ENCODE measurements at regions not wholly inside any gene's neighbourhood (a gene's known extent, or its start where the extent isn't known, plus 50 kb on each side); places are given as distances from the start of the nearest gene placed in this dataset.
A peak's percentile ranks its signal among the peaks of the same experiment; 100 is the strongest.

GRCh38 chr10:31754803-31755624 lies 173.6 kb downstream of the ARHGAP12 start:
- H3K4me3 ChIP-seq (ENCODE audit: low read length): no peak overlapping the region
- TF ChIP-seq CTCF (IDR thresholded peaks at IDR 0.05; ENCODE audit: insufficient read depth, low read depth, low read length, missing control alignments): no peak
- no peak for DNase-seq (ENCODE audit: low read depth)

DNA sequence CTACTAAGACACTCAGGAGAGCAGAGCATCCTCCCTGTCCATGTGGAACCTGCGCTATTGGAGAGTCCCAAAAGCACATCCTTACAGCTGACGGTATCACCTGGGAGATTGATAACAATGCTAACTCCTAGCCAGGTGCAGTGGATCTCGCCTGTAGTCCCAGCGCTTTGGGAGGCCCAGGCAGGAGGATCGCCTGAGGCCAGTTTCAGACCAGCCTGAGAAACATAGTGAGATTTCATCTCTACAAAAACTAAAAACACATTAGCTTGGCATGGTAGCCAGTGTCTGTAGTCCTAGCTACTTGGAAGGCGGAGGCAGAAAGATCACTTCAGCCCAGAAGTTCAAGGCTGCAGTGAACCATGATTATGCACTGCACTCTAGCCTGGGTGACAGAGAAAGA lies 174.9 kb downstream of the ARHGAP12 start:
- DNase-seq (ENCODE audit: low read depth): no peak
- H3K4me3 ChIP-seq (ENCODE audit: low read length): no peak overlapping the region
- TF ChIP-seq CTCF (IDR thresholded peaks at IDR 0.05; ENCODE audit: insufficient read depth, low read depth, low read length, missing control alignments): no peak

DNA sequence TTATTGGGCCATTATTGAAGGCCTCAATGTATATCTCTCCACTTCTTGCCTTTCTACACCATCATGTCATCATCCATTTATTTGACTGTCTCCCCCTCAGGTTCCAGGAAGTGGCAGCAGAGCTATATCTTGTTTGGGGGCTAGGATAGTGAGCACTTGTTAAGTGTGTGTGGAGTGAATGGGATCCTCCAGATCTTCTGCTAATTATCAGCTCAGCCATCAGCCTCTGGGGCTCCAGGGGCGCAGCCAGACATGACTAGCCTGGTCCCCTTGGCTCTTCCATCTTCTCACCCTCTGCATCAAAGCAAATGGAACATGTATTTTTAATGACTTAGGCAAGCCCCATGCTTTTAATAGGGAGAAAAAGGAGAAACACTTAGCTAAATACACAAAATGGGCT lies 176.5 kb downstream of the ARHGAP12 start:
- no peak overlapping the region for H3K4me3 ChIP-seq (ENCODE audit: low read length)
- DNase-seq (ENCODE audit: low read depth): no peak
- no peak for TF ChIP-seq CTCF (IDR thresholded peaks at IDR 0.05; ENCODE audit: insufficient read depth, low read depth, low read length, missing control alignments)

- TF ChIP-seq CTCF (IDR thresholded peaks at IDR 0.05; ENCODE audit: insufficient read depth, low read depth, low read length, missing control alignments): no peak
- no peak overlapping the region for H3K4me3 ChIP-seq (ENCODE audit: low read length)
- peak; percentile 32 for DNase-seq (ENCODE audit: low read depth)
Measured at GRCh38 chr10:31751738-31752080, 176.9 kb downstream of the ARHGAP12 start.

GRCh38 chr10:31751051-31751737 lies 177.4 kb downstream of the ARHGAP12 start:
- no peak for TF ChIP-seq CTCF (IDR thresholded peaks at IDR 0.05; ENCODE audit: insufficient read depth, low read depth, low read length, missing control alignments)
- no peak overlapping the region for H3K4me3 ChIP-seq (ENCODE audit: low read length)
- no peak for DNase-seq (ENCODE audit: low read depth)

GRCh38 chr10:31749981-31750840 lies 178.4 kb downstream of the ARHGAP12 start:
- TF ChIP-seq CTCF (IDR thresholded peaks at IDR 0.05; ENCODE audit: insufficient read depth, low read depth, low read length, missing control alignments): no peak
- H3K4me3 ChIP-seq (ENCODE audit: low read length): no peak overlapping the region
- DNase-seq (ENCODE audit: low read depth): no peak

Measured in epithelial cell of esophagus (primary cell).